Vagina (tissue), 2 donors: ENCODE measurements at regions not wholly inside any gene's neighbourhood (a gene's known extent, or its start where the extent isn't known, plus 50 kb on each side); places are given as distances from the start of the nearest gene placed in this dataset.
"Not testable (repeated sequence)": the region's sequence is repeated elsewhere in the genome, so short reads cannot be mapped to it uniquely, and the experiment has no call there.

ENCODE experiments used
- DNase-seq, 2 donors: peaks; one replicate each; pipeline ENCODE4 v3.0.0-alpha.2; 2017; ENCODE audit errors: extremely low spot score in 2 of 2
- H3K27ac ChIP-seq: fragments of 200-600 bp; sonication (generic); one replicate; pipeline ENCODE4 v1.5.1; 2019
- H3K27me3 ChIP-seq: fragments of 200-600 bp; sonication (generic); one replicate; pipeline ENCODE4 v1.5.1; 2019
- H3K36me3 ChIP-seq, 2 donors: fragments of 200-600 bp; sonication (generic); one replicate each; pipeline ENCODE4 v1.5.1; 2017 to 2019
- H3K4me1 ChIP-seq: fragments of 200-600 bp; sonication (generic); one replicate; pipeline ENCODE4 v1.5.1; 2019
- H3K4me3 ChIP-seq, 2 donors: fragments of 200-600 bp; sonication (generic); 1 replicate in 1 of 2; 2 replicates in 1 of 2; pipeline ENCODE4 v1.5.1; 2016 to 2019
- H3K9me3 ChIP-seq: fragments of 200-600 bp; sonication (generic); one replicate; pipeline ENCODE4 v1.5.1; 2019
- CTCF ChIP-seq, 3 experiments: fragments of 450-650 bp in 2 of 3; fragments of 200-600 bp in 1 of 3; sonication (generic) in 1 of 3; IDR thresholded peaks; one replicate each; pipeline ENCODE4 v1.5.1; 2017 to 2019; ENCODE audit warnings: antibody characterized with exemption in 3 of 3, mild to moderate bottlenecking in 2 of 3, moderate library complexity in 2 of 3
- POLR2A ChIP-seq, 2 donors: fragments of 450-650 bp; IDR thresholded peaks; one replicate each; pipeline ENCODE4 v1.6.1; 2017; ENCODE audit warnings: antibody characterized with exemption in 2 of 2, mild to moderate bottlenecking in 2 of 2, moderate library complexity in 2 of 2
- POLR2AphosphoS5 ChIP-seq, 2 donors: sonication (generic); formaldehyde crosslinking; IDR thresholded peaks; one replicate each; pipeline ENCODE4 v1.9.0; 2017; ENCODE audit warnings: antibody characterized with exemption in 2 of 2, mild to moderate bottlenecking in 2 of 2, low read depth in 1 of 2; ENCODE audit not compliant: insufficient read depth in 1 of 2
- intact Hi-C: fragments of 100-400 bp; cut with DNase I; formaldehyde crosslinking; loops from one replicate; pipeline ENCODE4 v1.15.1; 2023
- microRNA counts, 2 donors: library from miRNA; unstranded; fragments of <30 nt; microRNA quantifications; one replicate each; lab custom pipeline; 2016 to 2017
- microRNA-seq: library from miRNA; unstranded; fragments of <30 nt; microRNA quantifications from one replicate; pipeline ENCODE4, GENCODE V29; 2017; ENCODE audit warnings: borderline number of aligned reads, borderline replicate concordance
- small RNA-seq: library from RNA; depleted of rRNA; stranded (forward); fragments of <200 nt; gene quantifications from one replicate; pipeline ENCODE3, GENCODE V24; 2016

GRCh38 chr15:79156704-79157375 is 66.3 kb upstream of the RASGRF1 start:
- Histone ChIP-seq H3K9me3 (no peaks in the 10 kb centered on the region), H3K27ac (no peak overlapping the region), H3K27me3 (no peaks in the 10 kb centered on the region), H3K4me3 (no peak overlapping the region), H3K36me3 (no peaks in the 10 kb centered on the region), H3K4me1 (no peaks in the 10 kb centered on the region)
- intact Hi-C loops = no loop called here
- peak in 1 of 2 donors; percentile 67 for DNase-seq
- TF ChIP-seq POLR2A (IDR thresholded peaks at IDR 0.05) = no peak
- TF ChIP-seq CTCF (IDR thresholded peaks at IDR 0.05) = no peak
- no peak for TF ChIP-seq POLR2AphosphoS5 (IDR thresholded peaks at IDR 0.05; ENCODE audit: insufficient read depth in 1 of 2, low read depth in 1 of 2)

- no peak for DNase-seq
- no peak for TF ChIP-seq POLR2A (IDR thresholded peaks at IDR 0.05)
- TF ChIP-seq POLR2AphosphoS5 (IDR thresholded peaks at IDR 0.05; ENCODE audit: insufficient read depth in 1 of 2, low read depth in 1 of 2) = no peak
- TF ChIP-seq CTCF (IDR thresholded peaks at IDR 0.05) = no peak
- Histone ChIP-seq H3K4me1 (no peaks in the 10 kb centered on the region), H3K4me3 (no peak overlapping the region), H3K9me3 (no peaks in the 10 kb centered on the region), H3K27me3 (no peaks in the 10 kb centered on the region), H3K36me3 (no peaks in the 10 kb centered on the region), H3K27ac (no peak overlapping the region)
- intact Hi-C loops = no loop called here
Measured at GRCh38 chr15:79154483-79155135, 64.0 kb upstream of the RASGRF1 start.

GRCh38 chr15:79144290-79144689 is 53.7 kb upstream of the RASGRF1 start:
- H3K9me3 ChIP-seq, H3K27me3 ChIP-seq, H3K36me3 ChIP-seq, H3K4me1 ChIP-seq, H3K27ac ChIP-seq, H3K4me3 ChIP-seq, intact Hi-C loops: not testable (repeated sequence)
- peak in 1 of 2 donors; percentile 27 for DNase-seq

GRCh38 chr15:79140846-79141570 is 50.4 kb upstream of the RASGRF1 start:
- TF ChIP-seq CTCF (IDR thresholded peaks at IDR 0.05) (no peak), POLR2A (IDR thresholded peaks at IDR 0.05) (no peak), POLR2AphosphoS5 (IDR thresholded peaks at IDR 0.05; ENCODE audit: insufficient read depth in 1 of 2, low read depth in 1 of 2) (no peak)
- intact Hi-C loops = no loop called here
- DNase-seq = no peak
- Histone ChIP-seq H3K4me3 (no peak overlapping the region), H3K27me3 (no peaks in the 10 kb centered on the region), H3K36me3 (no peaks in the 10 kb centered on the region), H3K4me1 (no peaks in the 10 kb centered on the region), H3K27ac (no peak overlapping the region), H3K9me3 (no peaks in the 10 kb centered on the region)

MicroRNAs in the stretch of these regions (microRNA counts, 767-probe panel; counts per million panel counts)
- 238 to 261 counts per million in 2 donors for microRNA hsa-miR-184 (lab: Ali Mortazavi, UCI)

Small RNA genes in the stretch of these regions (microRNA-seq; reads per million reads assigned to microRNA genes)
- 77.5 reads per million, percentile 49 among the genes with 10 or more reads in this experiment for gene MIR184

Small RNA genes in the stretch of these regions (small RNA-seq; reads per million reads assigned to genes)
- 4.0 reads per million, percentile 83 among the genes with 10 or more reads in this experiment for gene MIR184
